ENCODE measurements at regions not wholly inside any gene's neighbourhood (a gene's known extent, or its start where the extent isn't known, plus 50 kb on each side); places are given as distances from the start of the nearest gene placed in this dataset.

GRCh38 chr16:16882766-16883165 lies 503.8 kb downstream of the NPIPA7 start:
- no peak overlapping the region for H2BK5ac ChIP-seq (ENCODE audit: low read depth, low read length)
- DNase-seq (ENCODE audit: low read depth in 1 of 2, low spot score in 2 of 2) (peak in 1 of 2 experiments; percentile 11), FAIRE-seq (no peak)
- WGBS, 2 experiments (ENCODE audit: extremely low coverage in 1 of 2, insufficient coverage in 1 of 2, insufficient read length in 1 of 2, insufficient replicate concordance in 2 of 2, low coverage in 1 of 2, low lambda C conversion rate in 2 of 2, missing lambda C conversion rate in 1 of 2), result 83% methylated on average over 3 of the region's 3 CpGs; no CpG with 5 or more reads in 1 of the 2 experiments
- no peaks in the 10 kb centered on the region for H3K79me2 ChIP-seq (ENCODE audit: control insufficient read depth in 1 of 2, insufficient read depth in 2 of 2, low read length in 2 of 2)
- no peak overlapping the region for H3K23ac ChIP-seq (ENCODE audit: insufficient read length)
- ChIA-PET POLR2A (ENCODE audit: partially characterized antibody) (no interaction called here), CTCF (ENCODE audit: partially characterized antibody) (interaction anchor here (1.8 to 5.1 kb wide), 3 partner anchors 11 to 111 kb away, joined by 5 to 25 read pairs (median 20); no protein-coding TSS in a partner anchor)
- H2BK20ac ChIP-seq (ENCODE audit: low read length), result no peak overlapping the region
- H3K27me3 ChIP-seq (replicated peaks in 1 of 4; ENCODE audit: control insufficient read depth in 3 of 4, extremely low read depth in 1 of 4, insufficient read depth in 3 of 4, low read length in 3 of 4), result no peaks in the 10 kb centered on the region
- H3K56ac ChIP-seq (replicated peaks; ENCODE audit: insufficient read length, low read depth, low read length), result no peak overlapping the region
- H3K79me1 ChIP-seq (ENCODE audit: low read depth, low read length), result no peaks in the 10 kb centered on the region
- H3K27ac ChIP-seq (ENCODE audit: low read depth, low read length), result no peak overlapping the region
- H4K91ac ChIP-seq (replicated peaks; ENCODE audit: insufficient read length, low read length), result no peak overlapping the region
- no peak overlapping the region for H2AFZ ChIP-seq (ENCODE audit: low read length)
- no peaks in the 10 kb centered on the region for H3K23me2 ChIP-seq (ENCODE audit: low read depth, low read length)
- H3K18ac ChIP-seq (ENCODE audit: extremely low read depth, low read length), result no peak overlapping the region
- H3K4me2 ChIP-seq (ENCODE audit: insufficient read depth in 1 of 2, low read depth in 2 of 2, low read length in 2 of 2), result no peak overlapping the region
- no peak overlapping the region for H3K4ac ChIP-seq (replicated peaks; ENCODE audit: insufficient read length, low read depth, low read length)
- H3K9ac ChIP-seq (replicated peaks in 1 of 4; ENCODE audit: extremely low read depth in 1 of 4, low read depth in 3 of 4, low read length in 3 of 4), result no peak overlapping the region
- peaks cover 0 to 6% (median 4%) of the 10 kb centered on the region in 4 experiments; a peak in 3 of 7 replicates for H3K4me1 ChIP-seq (replicated peaks in 1 of 4; ENCODE audit: control insufficient read depth in 3 of 4, insufficient read depth in 4 of 4, low read length in 3 of 4)
- H4K8ac ChIP-seq (ENCODE audit: extremely low read depth, insufficient read depth, low read length), result no peak overlapping the region
- H2BK12ac ChIP-seq (ENCODE audit: low read depth, low read length), result no peak overlapping the region
- TF ChIP-seq ASH2L (IDR thresholded peaks at IDR 0.05; ENCODE audit: low read length), result no peak
- TF ChIP-seq ZNF274 (IDR thresholded peaks at IDR 0.05; ENCODE audit: borderline replicate concordance, extremely low read depth, low read length), result no peak
- TF ChIP-seq, protein P1, sequence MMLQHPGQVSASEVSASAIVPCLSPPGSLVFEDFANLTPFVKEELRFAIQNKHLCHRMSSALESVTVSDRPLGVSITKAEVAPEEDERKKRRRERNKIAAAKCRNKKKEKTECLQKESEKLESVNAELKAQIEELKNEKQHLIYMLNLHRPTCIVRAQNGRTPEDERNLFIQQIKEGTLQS (IDR thresholded peaks at IDR 0.05; ENCODE audit: insufficient read depth, low read depth, low read length), result no peak
- TF ChIP-seq RBBP5 (IDR thresholded peaks at IDR 0.05; ENCODE audit: borderline replicate concordance, low read depth, low read length), result no peak
- TF ChIP-seq RNF2 (IDR thresholded peaks at IDR 0.05; ENCODE audit: borderline replicate concordance, low read depth, low read length, missing control alignments, poor library complexity, severe bottlenecking), result no peak
- no peak for TF ChIP-seq POU5F1 (IDR thresholded peaks at IDR 0.05; ENCODE audit: low read depth, low read length)
- no peak for TF ChIP-seq RFX5 (IDR thresholded peaks at IDR 0.05; ENCODE audit: borderline replicate concordance, low read depth, low read length)
- no peak for TF ChIP-seq CTBP2 (IDR thresholded peaks at IDR 0.05; ENCODE audit: borderline replicate concordance, insufficient read depth, insufficient read length, low read length)
- no peak for TF ChIP-seq KDM1A (IDR thresholded peaks at IDR 0.05; ENCODE audit: borderline replicate concordance, low read length)
- H2BK15ac ChIP-seq (ENCODE audit: low read length), result no peak overlapping the region
- no peaks in the 10 kb centered on the region for H3K36me3 ChIP-seq (ENCODE audit: control insufficient read depth in 2 of 4, insufficient read depth in 4 of 4, low read length in 3 of 4)
- H2BK120ac ChIP-seq (replicated peaks; ENCODE audit: low read depth, low read length), result no peak overlapping the region
- no peak overlapping the region for H4K5ac ChIP-seq (ENCODE audit: insufficient read length, low read depth, low read length)
- no peaks in the 10 kb centered on the region for H3K9me3 ChIP-seq (ENCODE audit: insufficient read depth in 2 of 2, low read depth in 1 of 2, low read length in 1 of 2)
- H3K4me3 ChIP-seq (ENCODE audit: extremely low read depth in 1 of 4, insufficient read depth in 2 of 4, low read depth in 3 of 4, low read length in 4 of 4), result no peak overlapping the region
- no peak overlapping the region for H2AK5ac ChIP-seq (ENCODE audit: low read depth, low read length)
- H3K14ac ChIP-seq (ENCODE audit: insufficient read length), result no peak overlapping the region
- no peaks in the 10 kb centered on the region for H4K20me1 ChIP-seq (replicated peaks in 1 of 2; ENCODE audit: control insufficient read depth in 1 of 2, insufficient read depth in 2 of 2, low read length in 2 of 2)

All from H1 (cell line).